ENCODE measurements at regions not wholly inside any gene's neighbourhood (a gene's known extent, or its start where the extent isn't known, plus 50 kb on each side); places are given as distances from the start of the nearest gene placed in this dataset.

DNA sequence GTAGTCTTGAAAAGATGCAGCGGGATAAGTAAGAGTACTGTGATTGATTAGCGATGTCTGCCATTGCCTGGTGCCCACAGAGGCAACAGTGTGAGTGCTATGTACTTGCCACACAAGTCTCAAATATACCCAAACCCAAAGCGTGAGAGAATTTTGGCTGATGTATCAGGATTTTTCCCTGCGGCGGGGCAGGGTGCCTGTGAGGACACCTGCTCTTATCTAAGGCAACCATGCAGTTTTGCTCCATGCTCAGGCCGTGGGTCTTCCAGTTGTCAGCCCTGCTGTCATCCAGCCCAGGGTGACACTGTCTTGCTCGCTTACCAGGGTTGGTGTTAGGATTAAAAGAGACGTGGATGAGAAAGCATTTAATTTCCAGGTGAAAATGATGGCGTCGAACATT lies 202.7 kb downstream of the PTPRU start:
- peaks cover 11% of the 10 kb centered on the region for H3K4me1 ChIP-seq (ENCODE audit: insufficient read depth, low read length)
- H3K36me3 ChIP-seq (ENCODE audit: insufficient read depth, low read depth, low read length) = no peaks in the 10 kb centered on the region
- H3K27ac ChIP-seq (ENCODE audit: low read length) = no peak overlapping the region
- no peak overlapping the region for H3K9ac ChIP-seq (ENCODE audit: low read depth, low read length)
- H3K9me3 ChIP-seq (ENCODE audit: insufficient read depth, low read depth, low read length) = no peaks in the 10 kb centered on the region
- no peak overlapping the region for H3K4me3 ChIP-seq (ENCODE audit: low read length)
- no peaks in the 10 kb centered on the region for H3K27me3 ChIP-seq (ENCODE audit: insufficient read depth, low read length)

DNA sequence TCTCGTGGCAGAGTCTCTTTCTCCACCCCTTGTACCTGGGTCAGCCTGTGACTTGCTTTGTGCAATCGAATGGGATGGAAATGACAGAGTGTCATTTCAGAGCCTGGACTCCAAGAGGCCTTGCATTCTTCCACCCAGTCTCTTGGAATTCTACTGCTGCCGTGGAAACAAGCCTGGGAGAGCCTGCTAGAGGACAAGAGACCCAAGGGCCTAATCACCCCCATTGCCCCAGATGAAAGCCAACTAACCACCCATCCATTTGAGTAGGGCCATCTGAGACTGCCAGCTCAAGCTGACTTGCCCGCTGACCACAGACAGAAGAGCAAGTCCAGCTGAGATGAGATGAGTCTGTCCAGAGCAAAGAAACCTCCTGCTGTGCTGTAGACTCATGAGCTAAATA lies 201.6 kb downstream of the PTPRU start:
- Histone ChIP-seq H3K36me3 (ENCODE audit: insufficient read depth, low read depth, low read length) (no peaks in the 10 kb centered on the region), H3K27me3 (ENCODE audit: insufficient read depth, low read length) (no peaks in the 10 kb centered on the region), H3K9me3 (ENCODE audit: insufficient read depth, low read depth, low read length) (no peaks in the 10 kb centered on the region), H3K27ac (ENCODE audit: low read length) (no peak overlapping the region), H3K9ac (ENCODE audit: low read depth, low read length) (no peak overlapping the region), H3K4me1 (ENCODE audit: insufficient read depth, low read length) (peaks cover 3% of the 10 kb centered on the region; the same call in 1 of the 2 replicates), H3K4me3 (ENCODE audit: low read length) (no peak overlapping the region)

DNA sequence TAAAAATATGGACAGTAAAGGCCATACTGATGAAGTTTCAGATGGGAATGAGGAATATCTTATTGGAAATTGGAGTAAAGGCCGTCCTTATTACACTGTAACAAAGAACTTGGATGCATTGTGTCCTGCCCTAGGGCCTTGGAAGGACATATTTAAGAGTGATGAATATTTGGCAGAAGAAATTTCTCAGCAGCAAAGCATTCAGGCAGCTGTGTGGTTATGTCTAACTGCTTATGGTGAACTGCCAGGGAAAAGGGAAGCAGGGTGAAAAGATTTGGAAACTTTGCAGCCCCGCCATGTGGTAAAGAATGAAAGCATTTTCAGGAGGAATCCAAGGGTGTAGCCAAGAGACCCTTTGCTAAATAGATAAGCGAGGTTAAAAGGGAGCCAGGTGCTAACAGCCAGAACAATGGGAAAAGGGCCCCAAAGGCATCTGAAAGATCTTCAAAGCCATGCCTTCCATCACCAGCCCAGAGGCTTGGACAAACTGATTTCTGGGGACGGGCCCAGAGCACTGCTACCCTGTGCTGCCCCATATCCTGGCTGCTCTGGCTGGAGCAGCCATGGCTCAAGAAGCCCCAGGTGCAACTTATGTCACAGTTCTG lies 200.0 kb downstream of the PTPRU start:
- Histone ChIP-seq H3K27me3 (ENCODE audit: insufficient read depth, low read length) (no peaks in the 10 kb centered on the region), H3K36me3 (ENCODE audit: insufficient read depth, low read depth, low read length) (no peaks in the 10 kb centered on the region), H3K9ac (ENCODE audit: low read depth, low read length) (no peak overlapping the region), H3K9me3 (ENCODE audit: insufficient read depth, low read depth, low read length) (no peaks in the 10 kb centered on the region), H3K4me1 (ENCODE audit: insufficient read depth, low read length) (no peaks in the 10 kb centered on the region; the same call in 1 of the 2 replicates), H3K27ac (ENCODE audit: low read length) (no peak overlapping the region), H3K4me3 (ENCODE audit: low read length) (no peak overlapping the region)

DNA sequence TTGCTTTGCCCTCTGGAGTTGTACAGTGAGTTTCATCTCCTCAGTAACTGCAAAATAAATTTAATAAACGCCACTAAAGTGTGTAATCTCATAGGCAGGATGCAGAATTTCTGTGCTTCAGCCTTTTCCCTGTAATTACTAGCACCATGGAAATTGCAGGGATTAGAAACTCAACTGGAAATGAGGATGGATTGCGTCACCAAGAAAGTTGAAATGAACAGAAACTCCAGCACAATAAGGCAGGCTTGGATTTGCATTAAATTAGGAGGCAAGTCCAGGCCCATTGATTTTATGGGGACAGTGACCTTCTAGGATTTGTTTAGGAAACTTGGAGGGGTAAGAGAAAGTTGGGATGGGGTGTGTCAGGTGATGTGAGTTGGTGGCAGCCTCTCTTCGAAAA lies 197.5 kb downstream of the PTPRU start:
- no peak overlapping the region for H3K27ac ChIP-seq (ENCODE audit: low read length)

DNA sequence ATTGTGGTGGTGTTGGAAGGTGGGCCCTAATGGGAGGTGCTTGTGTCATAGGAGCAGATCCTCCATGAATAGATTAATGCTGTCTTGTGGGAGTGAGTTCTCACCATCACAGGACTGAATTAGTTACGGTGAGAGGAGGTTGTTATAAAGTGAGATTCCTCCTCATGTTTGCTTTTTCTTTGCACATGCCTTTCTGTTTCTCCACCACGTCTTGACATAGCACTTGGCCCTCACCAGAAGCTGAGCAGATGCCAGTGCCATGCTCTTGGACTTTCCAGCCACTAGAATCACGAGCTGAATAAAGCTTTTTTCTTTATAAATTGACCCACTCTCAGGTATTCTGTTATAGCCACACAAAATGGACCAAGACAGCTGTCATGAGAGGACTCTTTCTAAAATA lies 194.8 kb downstream of the PTPRU start:
- H3K36me3 ChIP-seq (ENCODE audit: insufficient read depth, low read depth, low read length) = no peaks in the 10 kb centered on the region
- H3K9me3 ChIP-seq (ENCODE audit: insufficient read depth, low read depth, low read length) = peaks cover 6% of the 10 kb centered on the region; the same call in 1 of the 2 replicates
- H3K27ac ChIP-seq (ENCODE audit: low read length) = no peak overlapping the region
- no peaks in the 10 kb centered on the region for H3K27me3 ChIP-seq (ENCODE audit: insufficient read depth, low read length)
- no peak overlapping the region for H3K9ac ChIP-seq (ENCODE audit: low read depth, low read length)
- no peaks in the 10 kb centered on the region for H3K4me1 ChIP-seq (ENCODE audit: insufficient read depth, low read length)
- H3K4me3 ChIP-seq (ENCODE audit: low read length) = no peak overlapping the region

More for the DNA sequence above, 197.5 kb downstream of the PTPRU start:
- Histone ChIP-seq H3K36me3 (ENCODE audit: insufficient read depth, low read depth, low read length) (no peaks in the 10 kb centered on the region), H3K9me3 (ENCODE audit: insufficient read depth, low read depth, low read length) (peaks cover 6% of the 10 kb centered on the region; the same call in 1 of the 2 replicates), H3K9ac (ENCODE audit: low read depth, low read length) (no peak overlapping the region), H3K27me3 (ENCODE audit: insufficient read depth, low read length) (no peaks in the 10 kb centered on the region), H3K4me3 (ENCODE audit: low read length) (no peak overlapping the region), H3K4me1 (ENCODE audit: insufficient read depth, low read length) (no peaks in the 10 kb centered on the region; the same call in 1 of the 2 replicates)

DNA sequence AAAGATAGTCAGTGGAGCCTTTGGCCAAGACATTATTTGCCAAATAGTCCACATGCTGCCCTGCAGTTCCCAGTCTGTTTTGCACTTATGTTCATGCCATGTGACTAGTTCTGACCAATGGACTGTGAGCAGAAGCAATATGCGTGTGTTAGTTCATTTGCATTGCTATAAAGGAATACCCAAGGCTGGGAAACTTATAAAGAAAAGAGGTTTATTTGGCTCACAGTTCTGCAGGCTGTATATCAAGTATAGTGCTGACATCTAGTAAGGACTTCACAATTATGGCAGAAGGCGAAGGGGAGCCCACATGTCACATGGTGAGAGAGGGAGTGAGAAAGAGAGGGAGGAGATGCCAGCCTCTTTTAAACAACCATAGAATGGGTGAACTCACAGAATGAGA lies 193.3 kb downstream of the PTPRU start:
- no peak overlapping the region for H3K9ac ChIP-seq (ENCODE audit: low read depth, low read length)
- H3K36me3 ChIP-seq (ENCODE audit: insufficient read depth, low read depth, low read length) = no peaks in the 10 kb centered on the region
- peaks cover 6% of the 10 kb centered on the region; the same call in 1 of the 2 replicates for H3K9me3 ChIP-seq (ENCODE audit: insufficient read depth, low read depth, low read length)
- H3K4me3 ChIP-seq (ENCODE audit: low read length) = no peak overlapping the region
- peaks cover 3% of the 10 kb centered on the region; the same call in 1 of the 2 replicates for H3K4me1 ChIP-seq (ENCODE audit: insufficient read depth, low read length)
- no peak overlapping the region for H3K27ac ChIP-seq (ENCODE audit: low read length)
- no peaks in the 10 kb centered on the region for H3K27me3 ChIP-seq (ENCODE audit: insufficient read depth, low read length)

DNA sequence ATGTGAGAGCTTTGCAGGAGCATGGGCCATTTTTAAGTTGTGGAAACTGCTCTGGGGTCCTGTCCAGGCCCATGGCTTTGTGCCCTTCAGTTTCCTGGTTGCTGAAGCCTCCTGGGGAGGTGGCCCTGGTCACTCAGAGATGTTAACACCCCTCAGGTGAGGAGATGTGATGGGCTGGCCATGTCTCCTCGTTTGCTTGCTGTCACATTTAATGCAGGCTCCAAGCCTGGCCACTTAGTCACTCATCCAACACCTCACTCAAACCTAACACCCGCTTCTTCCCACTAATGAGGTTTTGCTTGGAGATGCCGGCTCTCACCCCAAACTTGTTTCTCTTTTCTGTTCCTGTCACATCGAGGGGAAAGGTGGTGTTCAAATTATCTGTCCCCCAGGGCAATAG lies 192.7 kb downstream of the PTPRU start:
- Histone ChIP-seq H3K9me3 (ENCODE audit: insufficient read depth, low read depth, low read length) (peaks cover 6% of the 10 kb centered on the region; the same call in 1 of the 2 replicates), H3K4me3 (ENCODE audit: low read length) (no peak overlapping the region), H3K36me3 (ENCODE audit: insufficient read depth, low read depth, low read length) (no peaks in the 10 kb centered on the region), H3K4me1 (ENCODE audit: insufficient read depth, low read length) (peaks cover 6% of the 10 kb centered on the region; the same call in 1 of the 2 replicates), H3K27me3 (ENCODE audit: insufficient read depth, low read length) (no peaks in the 10 kb centered on the region), H3K27ac (ENCODE audit: low read length) (no peak overlapping the region), H3K9ac (ENCODE audit: low read depth, low read length) (no peak overlapping the region)

DNA sequence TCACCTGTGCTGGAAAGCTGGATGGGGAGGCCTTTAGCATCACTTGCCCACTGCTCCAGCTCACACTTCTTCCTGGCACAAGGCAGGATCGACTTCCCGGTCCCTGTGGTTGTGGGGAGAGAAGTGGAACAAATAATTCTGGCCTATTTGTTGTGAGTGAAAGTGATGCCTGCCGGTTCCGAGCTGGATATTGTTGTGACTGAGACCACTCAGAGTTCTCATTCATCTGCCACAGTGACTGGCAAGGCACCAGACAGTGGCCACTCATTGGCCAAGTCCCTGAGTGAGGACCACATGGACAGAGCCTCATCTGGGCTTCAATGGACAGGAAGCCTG lies 191.9 kb downstream of the PTPRU start:
- H3K4me1 ChIP-seq (ENCODE audit: insufficient read depth, low read length) = peaks cover 6% of the 10 kb centered on the region; the same call in 1 of the 2 replicates
- H3K27ac ChIP-seq (ENCODE audit: low read length) = no peak overlapping the region
- no peak overlapping the region for H3K9ac ChIP-seq (ENCODE audit: low read depth, low read length)
- no peaks in the 10 kb centered on the region for H3K27me3 ChIP-seq (ENCODE audit: insufficient read depth, low read length)
- peaks cover 6% of the 10 kb centered on the region; the same call in 1 of the 2 replicates for H3K9me3 ChIP-seq (ENCODE audit: insufficient read depth, low read depth, low read length)
- no peaks in the 10 kb centered on the region for H3K36me3 ChIP-seq (ENCODE audit: insufficient read depth, low read depth, low read length)
- no peak overlapping the region for H3K4me3 ChIP-seq (ENCODE audit: low read length)

DNA sequence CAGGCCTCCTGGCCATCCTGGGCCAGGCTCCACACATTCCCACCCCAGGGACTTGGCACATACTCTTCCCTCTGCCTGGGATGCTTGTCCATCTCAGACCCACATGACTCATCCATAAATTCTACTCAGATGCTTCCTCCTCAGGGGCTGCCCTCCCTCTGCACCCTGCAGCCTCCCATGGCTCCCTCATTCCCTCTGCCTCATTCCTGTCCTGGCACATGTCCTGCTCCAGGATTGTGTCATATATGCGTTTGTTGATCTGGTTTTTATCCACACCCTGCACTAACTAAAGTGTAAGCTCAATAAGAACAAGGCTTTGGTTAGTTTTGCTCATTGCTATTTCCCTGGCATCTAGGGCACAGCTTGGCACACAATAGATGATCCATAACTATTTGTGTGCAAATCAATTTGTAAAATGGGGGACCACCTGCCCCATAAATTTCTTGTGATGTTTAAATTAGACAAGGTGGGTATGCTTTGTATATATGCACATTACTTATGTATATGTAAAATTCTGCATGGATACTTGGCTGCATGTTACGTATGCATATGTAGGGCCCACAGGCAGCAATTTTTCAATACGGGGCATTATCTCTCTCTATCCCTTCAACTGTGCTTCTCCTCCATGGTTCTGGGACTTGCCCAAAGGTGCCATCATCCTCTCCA lies 191.4 kb downstream of the PTPRU start:
- Histone ChIP-seq H3K4me3 (ENCODE audit: low read length) (no peak overlapping the region), H3K9ac (ENCODE audit: low read depth, low read length) (no peak overlapping the region), H3K9me3 (ENCODE audit: insufficient read depth, low read depth, low read length) (peaks cover 6% of the 10 kb centered on the region; the same call in 1 of the 2 replicates), H3K27ac (ENCODE audit: low read length) (no peak overlapping the region), H3K27me3 (ENCODE audit: insufficient read depth, low read length) (no peaks in the 10 kb centered on the region), H3K36me3 (ENCODE audit: insufficient read depth, low read depth, low read length) (no peaks in the 10 kb centered on the region), H3K4me1 (ENCODE audit: insufficient read depth, low read length) (peaks cover 6% of the 10 kb centered on the region; the same call in 1 of the 2 replicates)

DNA sequence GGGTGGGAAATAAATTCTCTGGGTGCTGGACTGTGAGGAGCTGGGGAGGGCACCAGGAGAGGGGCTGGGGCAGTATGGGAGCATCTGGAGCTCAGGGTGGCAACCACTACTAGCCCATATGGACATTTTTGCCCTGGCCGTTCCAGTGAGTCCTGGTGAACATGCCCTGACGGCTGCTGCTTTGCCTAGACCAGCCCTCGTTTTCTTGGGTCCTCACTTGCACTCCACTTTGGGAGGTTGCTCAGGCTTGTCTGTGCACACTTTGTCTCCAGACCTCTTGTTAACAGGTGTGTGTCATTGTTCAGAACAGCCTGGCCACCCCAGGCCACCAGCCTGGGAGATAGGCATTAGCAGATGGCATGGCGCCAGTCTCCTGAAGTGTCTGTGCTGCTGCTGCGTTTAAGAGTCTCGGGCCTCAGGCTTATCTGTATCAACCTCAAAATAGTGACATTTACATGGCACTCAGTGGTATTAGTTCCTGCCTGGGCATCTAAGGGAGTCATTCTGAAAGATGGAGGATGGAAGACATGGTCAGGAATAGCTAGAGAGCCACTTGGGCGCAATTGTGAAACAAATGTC lies 190.5 kb downstream of the PTPRU start:
- peaks cover 6% of the 10 kb centered on the region; the same call in 1 of the 2 replicates for H3K4me1 ChIP-seq (ENCODE audit: insufficient read depth, low read length)
- H3K27me3 ChIP-seq (ENCODE audit: insufficient read depth, low read length) = no peaks in the 10 kb centered on the region
- H3K36me3 ChIP-seq (ENCODE audit: insufficient read depth, low read depth, low read length) = no peaks in the 10 kb centered on the region
- H3K9me3 ChIP-seq (ENCODE audit: insufficient read depth, low read depth, low read length) = peaks cover 6% of the 10 kb centered on the region; the same call in 1 of the 2 replicates
- no peak overlapping the region for H3K27ac ChIP-seq (ENCODE audit: low read length)
- no peak overlapping the region for H3K9ac ChIP-seq (ENCODE audit: low read depth, low read length)
- H3K4me3 ChIP-seq (ENCODE audit: low read length) = no peak overlapping the region

DNA sequence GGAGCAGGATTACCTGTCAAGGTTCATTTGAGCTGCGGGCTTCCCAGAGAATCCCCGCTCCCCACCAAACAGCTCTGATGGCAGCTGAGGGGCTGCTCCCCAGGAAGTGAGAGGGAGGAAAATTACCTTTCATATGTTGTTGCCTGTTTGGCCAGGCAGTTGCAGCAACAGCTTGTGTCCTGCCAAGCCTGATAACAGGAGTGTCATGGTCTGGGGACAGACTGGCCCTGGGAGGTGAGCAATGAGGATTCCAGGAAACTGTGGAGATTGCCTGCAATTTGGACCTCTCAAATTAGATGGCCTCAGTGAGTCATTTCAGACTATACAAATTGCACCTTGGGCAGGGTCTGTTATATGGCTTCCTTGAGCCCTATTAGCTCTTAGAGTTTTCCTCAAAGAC lies 189.3 kb downstream of the PTPRU start:
- Histone ChIP-seq H3K27me3 (ENCODE audit: insufficient read depth, low read length) (no peaks in the 10 kb centered on the region), H3K4me1 (ENCODE audit: insufficient read depth, low read length) (peaks cover 6% of the 10 kb centered on the region; the same call in 1 of the 2 replicates), H3K27ac (ENCODE audit: low read length) (no peak overlapping the region), H3K9ac (ENCODE audit: low read depth, low read length) (no peak overlapping the region), H3K4me3 (ENCODE audit: low read length) (no peak overlapping the region), H3K9me3 (ENCODE audit: insufficient read depth, low read depth, low read length) (peaks cover 6% of the 10 kb centered on the region; the same call in 1 of the 2 replicates), H3K36me3 (ENCODE audit: insufficient read depth, low read depth, low read length) (no peaks in the 10 kb centered on the region)

DNA sequence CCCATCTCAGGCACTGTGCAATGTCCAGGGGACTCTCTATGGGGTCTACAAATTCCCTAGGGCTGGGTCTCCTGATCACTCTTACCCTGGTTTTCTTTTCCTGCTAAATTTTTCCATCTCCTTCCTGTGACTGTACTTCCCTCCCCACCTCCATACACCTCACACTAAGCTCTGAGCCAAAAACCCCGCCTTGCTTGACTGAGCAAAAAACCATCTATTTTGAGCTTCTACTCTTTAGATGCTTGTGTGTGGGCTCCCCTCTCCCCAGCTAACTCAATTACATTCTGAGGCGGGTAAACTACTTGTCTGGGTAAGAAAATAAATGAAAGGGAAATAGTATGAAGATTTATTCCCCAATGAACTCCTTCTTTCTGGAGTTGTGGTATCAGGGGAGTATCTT lies 187.9 kb downstream of the PTPRU start:
- Histone ChIP-seq H3K36me3 (ENCODE audit: insufficient read depth, low read depth, low read length) (no peaks in the 10 kb centered on the region), H3K27me3 (ENCODE audit: insufficient read depth, low read length) (no peaks in the 10 kb centered on the region), H3K9me3 (ENCODE audit: insufficient read depth, low read depth, low read length) (no peaks in the 10 kb centered on the region), H3K27ac (ENCODE audit: low read length) (no peak overlapping the region), H3K4me3 (ENCODE audit: low read length) (no peak overlapping the region), H3K9ac (ENCODE audit: low read depth, low read length) (no peak overlapping the region), H3K4me1 (ENCODE audit: insufficient read depth, low read length) (peaks cover 6% of the 10 kb centered on the region; the same call in 1 of the 2 replicates)
